K562 (cell line): ENCODE measurements at regions not wholly inside any gene's neighbourhood (a gene's known extent, or its start where the extent isn't known, plus 50 kb on each side); places are given as distances from the start of the nearest gene placed in this dataset.

Experiments
- ATAC-seq: fragments of 200-7000 bp; cut with Tn5 transposase; 3 replicates; pipeline ENCODE4 v1.9.1; 2020; ENCODE audit warnings: moderate library complexity
- BruUV-seq: library from RNA; stranded (reverse); fragments of 400-500 nt; replicated peaks from 2 replicates; lab custom pipeline; 2021; lab: Mats Ljungman, UMichigan
- CTCF ChIA-PET: fragments of 300-600 bp; formaldehyde crosslinking; extraction: SDS; loops from one replicate; lab custom pipeline; 2021; ENCODE audit warnings: low intra/inter-chr PET ratio; lab: Yijun Ruan, JAX
- POLR2A ChIA-PET: fragments of 300-600, 350-650 bp; sonication (Branson Sonifier 250); formaldehyde crosslinking; extraction: SDS; loops from one replicate; lab custom pipeline; 2021; ENCODE audit warnings: antibody characterized with exemption, inconsistent platforms; lab: Yijun Ruan, JAX
- DNase-seq, 4 experiments: peaks; one replicate each; pipeline versions ENCODE4 v3.0.0 to v3.0.0-alpha.2; 2011 to 2018; ENCODE audit warnings: low spot score in 3 of 4, mixed read lengths in 3 of 4; ENCODE audit errors: extremely low read depth in 1 of 4
- FAIRE-seq: peaks from 2 replicates; lab custom pipeline; 2011; peaks lifted over from hg19 to GRCh38; lab: Jason Lieb, UNC
- H2AFZ ChIP-seq: 2 replicates; pipeline ENCODE4 v1.6.0; 2011; ENCODE audit warnings: low read depth, low read length, control low read depth, inconsistent platforms
- H3K27ac ChIP-seq: fragments of 200-600 bp; 3 replicates; pipeline ENCODE4 v1.8.0; 2011; ENCODE audit warnings: low read depth, mild to moderate bottlenecking, control low read depth, inconsistent platforms, low read length, moderate library complexity, mixed read lengths; ENCODE audit errors: extremely low read depth
- H3K27me3 ChIP-seq, 2 experiments: fragments of 300-600 bp in 1 of 2; 2 replicates in 1 of 2; 3 replicates in 1 of 2; pipeline versions ENCODE4 v1.6.0 to v1.8.0; 2011; ENCODE audit warnings: inconsistent platforms in 2 of 2, low read length in 2 of 2, mild to moderate bottlenecking in 1 of 2, mixed read lengths in 1 of 2, moderate library complexity in 1 of 2; ENCODE audit not compliant: control insufficient read depth in 2 of 2, insufficient read depth in 2 of 2
- H3K36me3 ChIP-seq: fragments of 300-600 bp; 3 replicates; pipeline ENCODE4 v1.8.0; 2011; ENCODE audit warnings: mild to moderate bottlenecking, low read length, inconsistent platforms; ENCODE audit not compliant: control insufficient read depth, insufficient read depth
- H3K4me1 ChIP-seq, 2 experiments: fragments of 200-600 bp in 1 of 2; replicated peaks in 1 of 2; 2 replicates in 1 of 2; 3 replicates in 1 of 2; pipeline versions ENCODE4 v1.5.1 to v1.8.0; 2011; ENCODE audit warnings: inconsistent platforms in 2 of 2, low read length in 2 of 2, mild to moderate bottlenecking in 1 of 2, mixed read lengths in 1 of 2, moderate library complexity in 1 of 2; ENCODE audit not compliant: control insufficient read depth in 2 of 2, insufficient read depth in 2 of 2
- H3K4me2 ChIP-seq: 2 replicates; pipeline ENCODE4 v1.6.1; 2011; ENCODE audit warnings: low read length, control low read depth, inconsistent platforms, mixed read lengths; ENCODE audit not compliant: insufficient read depth
- H3K4me3 ChIP-seq: fragments of 200-600 bp; sonication (generic), shearing (Covaris generic); 2 replicates; pipeline ENCODE4 v1.5.1; 2016; ENCODE audit warnings: control low read depth, inconsistent platforms
- H3K79me2 ChIP-seq: fragments of 200-600 bp; 3 replicates; pipeline ENCODE4 v1.8.0; 2011; ENCODE audit warnings: low read length, inconsistent platforms; ENCODE audit not compliant: control insufficient read depth, insufficient read depth
- H3K9ac ChIP-seq, 2 experiments: 2 replicates each; pipeline versions ENCODE4 v1.6.0 to v1.6.1; 2011; ENCODE audit warnings: low read depth in 2 of 2, low read length in 2 of 2, control low read depth in 1 of 2, inconsistent platforms in 1 of 2, mild to moderate bottlenecking in 1 of 2, mixed read lengths in 1 of 2; ENCODE audit not compliant: insufficient read depth in 1 of 2
- H3K9me1 ChIP-seq: one replicate; pipeline ENCODE4 v1.6.0; 2011; ENCODE audit warnings: inconsistent platforms, mild to moderate bottlenecking, low read length, moderate library complexity; ENCODE audit not compliant: control insufficient read depth, insufficient read depth
- H3K9me3 ChIP-seq: replicated peaks from 2 replicates; pipeline ENCODE4 v1.5.1; 2011; ENCODE audit warnings: low read depth, low read length, inconsistent platforms; ENCODE audit not compliant: control insufficient read depth, insufficient read depth
- H4K20me1 ChIP-seq: replicated peaks from 2 replicates; pipeline ENCODE4 v1.6.1; 2011; ENCODE audit warnings: low read length, inconsistent platforms, mixed read lengths; ENCODE audit not compliant: control insufficient read depth, insufficient read depth
- FOXK2 ChIP-seq, 2 experiments: fragments of 450-650 bp; IDR thresholded peaks in 1 of 2; conservative IDR thresholded peaks in 1 of 2; 2 replicates each; pipeline ENCODE4 v1.6.1; 2016; ENCODE audit warnings: low read depth in 2 of 2, mild to moderate bottlenecking in 1 of 2
- FOXO4 ChIP-seq: fragments of 450-650 bp; formaldehyde crosslinking; IDR thresholded peaks from 2 replicates; pipeline ENCODE4 v1.4.0; 2020; ENCODE audit warnings: mild to moderate bottlenecking, moderate library complexity
- GATAD2A ChIP-seq: fragments of 450-650 bp; IDR thresholded peaks from 2 replicates; pipeline ENCODE4 v1.6.1; 2017
- ZNF282 ChIP-seq: sonication (generic); formaldehyde crosslinking; IDR thresholded peaks from 2 replicates; pipeline ENCODE4 v1.8.1; 2023; ENCODE audit warnings: missing genetic modification reagents
- ZNF668 ChIP-seq: fragments of 250-450 bp; sonication (Bioruptor Pico); IDR thresholded peaks from 2 replicates; pipeline ENCODE4 v1.8.0; 2022; ENCODE audit warnings: mild to moderate bottlenecking, inconsistent platforms
- WGBS: fragments of 100-300 bp; shearing (Covaris generic); methylation state at CpG from one replicate; pipeline ENCODE4 v1.1.6; 2016; ENCODE audit warnings: low coverage, mixed read lengths; ENCODE audit not compliant: insufficient coverage; ENCODE audit errors: missing lambda C conversion rate; 5-methylcytosine and 5-hydroxymethylcytosine counted together
- in situ Hi-C: fragments of 300-500 bp; cut with MboI; formaldehyde crosslinking; loops from 4 replicates; pipeline ENCODE4 v1.15.0; 2018; ENCODE audit warnings: inconsistent platforms, mixed read lengths
- intact Hi-C: fragments of 100-400 bp; cut with micrococcal nuclease; formaldehyde crosslinking; loops from 2 replicates; pipeline ENCODE4 v1.14.2; 2022

- H3K4me1 ChIP-seq: no peaks in the 10 kb centered on the region
- H3K4me2 ChIP-seq: no peak overlapping the region
- H4K20me1 ChIP-seq: no peaks in the 10 kb centered on the region
- ATAC-seq (no peak), FAIRE-seq (no peak), DNase-seq (no peak)
- no peaks in the 10 kb centered on the region; a peak in 1 of 5 replicates for H3K27me3 ChIP-seq
- intact Hi-C loops (no loop called here), in situ Hi-C loops (no loop called here)
- H3K9ac ChIP-seq: no peak overlapping the region
- TF ChIP-seq FOXK2 (conservative IDR thresholded peaks at IDR 0.05 in 1 of 2, IDR thresholded peaks at IDR 0.05 in 1 of 2; ENCODE audit: low read depth in 2 of 2): no peak
- TF ChIP-seq ZNF282: no peak
- TF ChIP-seq FOXO4: no peak
- no peak for TF ChIP-seq ZNF668 (CRISPR knock-in tag)
- TF ChIP-seq GATAD2A: no peak
- no peak overlapping the region for H3K27ac ChIP-seq
- no peak overlapping the region for H2AFZ ChIP-seq
- no peaks in the 10 kb centered on the region for H3K9me1 ChIP-seq
- H3K4me3 ChIP-seq: no peak overlapping the region
- ChIA-PET POLR2A (no interaction called here), CTCF (no interaction called here)
- WGBS: 0% methylated on average over 3 of the region's 6 CpGs
- H3K79me2 ChIP-seq: no peaks in the 10 kb centered on the region
- no peaks in the 10 kb centered on the region for H3K36me3 ChIP-seq
- no TSS peak for BruUV-seq
- H3K9me3 ChIP-seq: no peaks in the 10 kb centered on the region
Observed at GRCh38 chr3:56862352-56863062, 60.8 kb upstream of the ARHGEF3 start.
